ENCODE measurements at regions not wholly inside any gene's neighbourhood (a gene's known extent, or its start where the extent isn't known, plus 50 kb on each side); places are given as distances from the start of the nearest gene placed in this dataset.
"Not testable (repeated sequence)": the region's sequence is repeated elsewhere in the genome, so short reads cannot be mapped to it uniquely, and the experiment has no call there.

- Histone ChIP-seq H3K4me1 (peaks cover 3 to 18% (median 14%) of the 10 kb centered on the region in 4 donors), H3K27me3 (no peaks in the 10 kb centered on the region), H3K36me3 (no peaks in the 10 kb centered on the region), H3K4me3 (no peak overlapping the region), H3K9me3 (no peaks in the 10 kb centered on the region), H3K27ac (no peak overlapping the region)
- 0 to 32% methylated on average over 1 to 3 of the region's 3 CpGs for WGBS, 2 donors (ENCODE audit: low coverage in 1 of 2)
- TF ChIP-seq CTCF (IDR thresholded peaks at IDR 0.05) (peak; percentile 68 to 82 (median 75)), POLR2A (IDR thresholded peaks at IDR 0.05) (no peak)
- DNase-seq = peak; percentile 45
- in situ Hi-C loops (cut with MboI; ENCODE audit: low pct_ligation_motif_present in 1 of 4, low pct_unique_long_range_greater_than_20kb in 1 of 4, low sequenced_read_pairs in 3 of 4) = no loop called here
- intact Hi-C loops (cut with DNase I; ENCODE audit: low total_unique reads) = no loop called here
Observed at GRCh38 chr7:142516038-142516501, 233.2 kb upstream of the PRSS1 start.

GRCh38 chr7:142514716-142515115 is 234.6 kb upstream of the PRSS1 start:
- H3K9me3 ChIP-seq; H3K4me1 ChIP-seq; intact Hi-C loops (cut with DNase I; ENCODE audit: low total_unique reads); H3K27me3 ChIP-seq; in situ Hi-C loops (cut with MboI; ENCODE audit: low pct_ligation_motif_present in 1 of 4, low pct_unique_long_range_greater_than_20kb in 1 of 4, low sequenced_read_pairs in 3 of 4); DNase-seq; H3K36me3 ChIP-seq; H3K27ac ChIP-seq; H3K4me3 ChIP-seq: not testable (repeated sequence)
- 19 to 42% methylated on average over 1 of the region's 1 CpG for WGBS, 2 donors (ENCODE audit: low coverage in 1 of 2)

DNA sequence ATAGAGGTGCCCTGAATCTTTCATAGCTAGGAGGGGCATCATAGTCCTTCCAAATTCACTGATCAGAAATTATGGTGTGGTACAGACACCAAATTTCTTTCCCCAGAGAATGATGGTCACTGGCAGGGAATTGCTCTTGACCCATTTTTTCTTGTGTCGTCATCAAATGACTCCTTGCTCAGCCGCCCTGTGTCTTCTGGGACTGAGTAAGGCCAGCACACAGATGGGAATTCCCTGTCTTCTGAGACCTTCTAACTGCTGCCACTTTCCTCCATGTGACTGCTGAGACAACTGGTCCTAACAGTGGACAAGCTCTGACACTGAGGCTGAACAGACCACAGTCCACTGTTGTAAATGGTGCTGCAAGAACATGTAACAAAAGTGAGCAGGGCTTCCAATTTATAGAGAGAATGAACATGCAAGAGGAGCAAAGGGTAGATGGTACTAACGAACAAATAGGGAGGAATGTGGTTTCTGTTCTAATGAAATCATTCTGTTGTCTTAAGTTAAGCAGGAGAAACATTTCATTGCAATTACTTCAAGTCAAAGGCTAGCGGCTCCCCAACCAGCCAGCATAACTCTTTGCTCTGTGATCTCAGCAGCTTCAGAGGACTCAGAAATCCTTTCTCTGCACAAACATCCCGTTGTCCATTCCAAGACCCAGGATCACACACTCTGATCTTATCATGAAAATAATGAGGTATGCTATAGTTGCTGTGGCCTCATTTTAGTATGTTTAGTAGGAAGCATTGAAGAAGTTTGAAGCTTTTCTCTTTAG is 235.9 kb upstream of the PRSS1 start:
- intact Hi-C loops (cut with DNase I; ENCODE audit: low total_unique reads) = no loop called here
- Histone ChIP-seq H3K4me3 (no peak overlapping the region), H3K27ac (no peak overlapping the region), H3K9me3 (no peaks in the 10 kb centered on the region), H3K27me3 (no peaks in the 10 kb centered on the region), H3K4me1 (peaks cover 0 to 16% (median 9%) of the 10 kb centered on the region in 4 donors), H3K36me3 (no peaks in the 10 kb centered on the region)
- WGBS, 2 donors (ENCODE audit: low coverage in 1 of 2) = 62 to 76% methylated on average over 3 to 5 of the region's 5 CpGs
- in situ Hi-C loops (cut with MboI; ENCODE audit: low pct_ligation_motif_present in 1 of 4, low pct_unique_long_range_greater_than_20kb in 1 of 4, low sequenced_read_pairs in 3 of 4) = no loop called here
- no peak for TF ChIP-seq CTCF (IDR thresholded peaks at IDR 0.05)
- TF ChIP-seq POLR2AphosphoS5 (IDR thresholded peaks at IDR 0.05) = no peak
- TF ChIP-seq EP300 (IDR thresholded peaks at IDR 0.05; ENCODE audit: low read depth) = no peak
- TF ChIP-seq POLR2A (IDR thresholded peaks at IDR 0.05) = no peak
- no peak for DNase-seq

- Histone ChIP-seq H3K4me1 (peaks cover 13 to 27% (median 20%) of the 10 kb centered on the region in 4 donors), H3K9me3 (no peaks in the 10 kb centered on the region), H3K4me3 (no peak overlapping the region), H3K36me3 (no peaks in the 10 kb centered on the region), H3K27ac (no peak overlapping the region), H3K27me3 (no peaks in the 10 kb centered on the region)
- DNase-seq = no peak
- intact Hi-C loops (cut with DNase I; ENCODE audit: low total_unique reads) (no loop called here), in situ Hi-C loops (cut with MboI; ENCODE audit: low pct_ligation_motif_present in 1 of 4, low pct_unique_long_range_greater_than_20kb in 1 of 4, low sequenced_read_pairs in 3 of 4) (no loop called here)
- 75% methylated on average over 7 of the region's 7 CpGs; no CpG with 5 or more reads in 1 of the 2 donors for WGBS, 2 donors (ENCODE audit: low coverage in 1 of 2)
- TF ChIP-seq POLR2A (IDR thresholded peaks at IDR 0.05) = no peak
- TF ChIP-seq EP300 (IDR thresholded peaks at IDR 0.05; ENCODE audit: low read depth) = no peak
- no peak for TF ChIP-seq CTCF (IDR thresholded peaks at IDR 0.05)
Observed at GRCh38 chr7:142511801-142512200, 237.5 kb upstream of the PRSS1 start.

GRCh38 chr7:142511374-142511773 is 237.9 kb upstream of the PRSS1 start:
- Histone ChIP-seq H3K4me1 (peaks cover 13 to 27% (median 21%) of the 10 kb centered on the region in 4 donors), H3K36me3 (no peaks in the 10 kb centered on the region), H3K4me3 (no peak overlapping the region), H3K27me3 (no peaks in the 10 kb centered on the region), H3K9me3 (no peaks in the 10 kb centered on the region), H3K27ac (no peak overlapping the region)
- in situ Hi-C loops (cut with MboI; ENCODE audit: low pct_ligation_motif_present in 1 of 4, low pct_unique_long_range_greater_than_20kb in 1 of 4, low sequenced_read_pairs in 3 of 4) = no loop called here
- intact Hi-C loops (cut with DNase I; ENCODE audit: low total_unique reads) = no loop called here
- WGBS, 2 donors (ENCODE audit: low coverage in 1 of 2) = 66% methylated on average over 3 of the region's 3 CpGs; no CpG with 5 or more reads in 1 of the 2 donors
- no peak for TF ChIP-seq POLR2AphosphoS5 (IDR thresholded peaks at IDR 0.05)
- TF ChIP-seq CTCF (IDR thresholded peaks at IDR 0.05) = no peak
- no peak for TF ChIP-seq POLR2A (IDR thresholded peaks at IDR 0.05)
- TF ChIP-seq EP300 (IDR thresholded peaks at IDR 0.05; ENCODE audit: low read depth) = no peak
- no peak for DNase-seq

DNA sequence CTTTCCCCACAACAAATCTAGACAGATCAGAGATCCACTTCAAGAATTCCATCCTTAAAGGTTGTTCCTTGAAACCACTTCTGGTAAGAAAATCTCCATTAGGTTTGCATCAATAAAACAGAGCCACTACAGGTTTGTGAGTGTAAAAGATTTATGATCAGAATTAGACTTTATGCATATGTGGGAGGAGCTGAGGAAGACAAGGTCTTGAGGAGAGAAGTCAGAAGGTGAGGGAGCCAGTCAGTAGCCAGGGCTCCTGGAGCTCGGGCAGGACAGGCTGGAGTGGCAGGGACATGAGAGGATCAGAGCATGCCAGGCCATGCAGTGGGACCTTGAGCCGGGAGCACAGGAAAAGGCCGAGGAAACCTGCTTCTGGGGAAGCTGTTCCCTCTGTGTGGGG is 240.0 kb upstream of the PRSS1 start:
- H3K36me3 ChIP-seq; in situ Hi-C loops (cut with MboI; ENCODE audit: low pct_ligation_motif_present in 1 of 4, low pct_unique_long_range_greater_than_20kb in 1 of 4, low sequenced_read_pairs in 3 of 4); H3K4me3 ChIP-seq; intact Hi-C loops (cut with DNase I; ENCODE audit: low total_unique reads); H3K27me3 ChIP-seq; H3K9me3 ChIP-seq; DNase-seq: not testable (repeated sequence)
- H3K27ac ChIP-seq = peak overlapping the region; percentile 74 to 88 (median 79)
- H3K4me1 ChIP-seq = peaks cover 13 to 27% (median 17%) of the 10 kb centered on the region in 4 donors
- 61 to 63% methylated on average over 2 to 3 of the region's 3 CpGs for WGBS, 2 donors (ENCODE audit: low coverage in 1 of 2)
